Activated B cell treated with CpG ODN at 0.5 μM for 24 hours (primary cell): ENCODE measurements at regions not wholly inside any gene's neighbourhood (a gene's known extent, or its start where the extent isn't known, plus 50 kb on each side); places are given as distances from the start of the nearest gene placed in this dataset.

Source experiments
- ATAC-seq: fragments of 200-7000 bp; cut with Tn5 transposase; one replicate; pipeline ENCODE4 v1.10.0; 2021; ENCODE audit warnings: low read depth, mild to moderate bottlenecking, moderate library complexity
- CTCF ChIA-PET: fragments of 350-600 bp; sonication (Branson Sonifier 250); formaldehyde crosslinking; loops from one replicate; lab custom pipeline; 2021; ENCODE audit warnings: antibody characterized with exemption; lab: Charles Lee
- POLR2A ChIA-PET: fragments of 350-600 bp; sonication (Branson Sonifier 250); formaldehyde crosslinking; loops from one replicate; lab custom pipeline; 2021; ENCODE audit warnings: antibody characterized with exemption; lab: Charles Lee
- DNase-seq: peaks from one replicate; pipeline ENCODE4 v3.0.0; 2022
- H3K27ac Mint-ChIP-seq: one replicate; pipeline ENCODE4 v1.8.0; 2020; ENCODE audit warnings: mixed read lengths
- H3K27me3 Mint-ChIP-seq: one replicate; pipeline ENCODE4 v1.8.0; 2021; ENCODE audit warnings: mixed read lengths
- H3K36me3 Mint-ChIP-seq: one replicate; pipeline ENCODE4 v1.8.0; 2021; ENCODE audit warnings: low read depth, mixed read lengths
- H3K4me1 Mint-ChIP-seq: one replicate; pipeline ENCODE4 v1.8.0; 2021; ENCODE audit warnings: mixed read lengths
- H3K4me3 Mint-ChIP-seq: one replicate; pipeline ENCODE4 v1.8.0; 2020; ENCODE audit warnings: mild to moderate bottlenecking, mixed read lengths
- H3K9me3 Mint-ChIP-seq: one replicate; pipeline ENCODE4 v1.8.0; 2020; ENCODE audit warnings: mixed read lengths
- CTCF ChIP-seq: fragments of 200-600 bp; IDR thresholded peaks from one replicate; pipeline ENCODE4 v1.8.0; 2022; ENCODE audit warnings: antibody characterized with exemption, mild to moderate bottlenecking
- intact Hi-C: fragments of 100-400 bp; cut with micrococcal nuclease; formaldehyde crosslinking; loops from one replicate; pipeline ENCODE4 v1.15.1; 2024

- ATAC-seq (no peak), DNase-seq (no peak)
- ChIA-PET CTCF (interaction anchor here (1.6 kb wide), 1 partner anchor 351 kb away, joined by 7 read pairs; no protein-coding TSS in a partner anchor), POLR2A (no interaction called here)
- intact Hi-C loops, result loop anchor here (2.0 kb wide), 1 partner anchor 351 kb away; no protein-coding TSS in a partner anchor
- H3K4me1 Mint-ChIP-seq, result no peaks in the 10 kb centered on the region
- H3K9me3 Mint-ChIP-seq, result peaks cover 2% of the 10 kb centered on the region
- H3K4me3 Mint-ChIP-seq, result no peak overlapping the region
- H3K27me3 Mint-ChIP-seq, result peaks cover 8% of the 10 kb centered on the region
- no peak overlapping the region for H3K27ac Mint-ChIP-seq
- TF ChIP-seq CTCF, result no peak
- no peaks in the 10 kb centered on the region for H3K36me3 Mint-ChIP-seq
Measured at GRCh38 chr18:47397671-47398319, 146.3 kb upstream of the SKOR2 start.

- DNase-seq (no peak), ATAC-seq (no peak)
- ChIA-PET POLR2A (no interaction called here), CTCF (no interaction called here)
- intact Hi-C loops, result no loop called here
- Mint-ChIP-seq H3K27ac (no peak overlapping the region), H3K36me3 (no peaks in the 10 kb centered on the region), H3K27me3 (peaks cover 27% of the 10 kb centered on the region), H3K4me3 (no peak overlapping the region), H3K4me1 (no peaks in the 10 kb centered on the region), H3K9me3 (no peaks in the 10 kb centered on the region)
- TF ChIP-seq CTCF, result no peak
Measured at GRCh38 chr18:47391665-47392064, 140.2 kb upstream of the SKOR2 start.

GRCh38 chr18:47390410-47391024 is 139.1 kb upstream of the SKOR2 start:
- no peak overlapping the region for H3K27ac Mint-ChIP-seq

GRCh38 chr18:47389210-47389609 is 137.8 kb upstream of the SKOR2 start:
- ChIA-PET POLR2A (no interaction called here), CTCF (no interaction called here)
- Mint-ChIP-seq H3K36me3 (no peaks in the 10 kb centered on the region), H3K27ac (no peak overlapping the region), H3K4me3 (no peak overlapping the region), H3K9me3 (no peaks in the 10 kb centered on the region), H3K27me3 (peaks cover 29% of the 10 kb centered on the region), H3K4me1 (no peaks in the 10 kb centered on the region)
- TF ChIP-seq CTCF, result no peak
- DNase-seq, result no peak
- intact Hi-C loops, result no loop called here
- ATAC-seq, result no peak

More at GRCh38 chr18:47390410-47391024, 139.1 kb upstream of the SKOR2 start:
- Mint-ChIP-seq H3K4me1 (no peaks in the 10 kb centered on the region), H3K36me3 (no peaks in the 10 kb centered on the region), H3K27me3 (peaks cover 27% of the 10 kb centered on the region), H3K4me3 (no peak overlapping the region), H3K9me3 (no peaks in the 10 kb centered on the region)
- CTCF ChIA-PET, result no interaction called here
- intact Hi-C loops, result no loop called here
- POLR2A ChIA-PET, result no interaction called here
- DNase-seq (no peak), ATAC-seq (no peak)
- TF ChIP-seq CTCF, result no peak

GRCh38 chr18:47387864-47388263 is 136.4 kb upstream of the SKOR2 start:
- POLR2A ChIA-PET, result no interaction called here
- Mint-ChIP-seq H3K27me3 (peaks cover 34% of the 10 kb centered on the region), H3K9me3 (no peaks in the 10 kb centered on the region), H3K4me3 (no peak overlapping the region), H3K27ac (no peak overlapping the region), H3K4me1 (no peaks in the 10 kb centered on the region), H3K36me3 (no peaks in the 10 kb centered on the region)
- CTCF ChIA-PET, result no interaction called here
- ATAC-seq (no peak), DNase-seq (no peak)
- TF ChIP-seq CTCF, result no peak
- intact Hi-C loops, result no loop called here
